Stomach (tissue), 4 donors: ENCODE measurements at regions not wholly inside any gene's neighbourhood (a gene's known extent, or its start where the extent isn't known, plus 50 kb on each side); places are given as distances from the start of the nearest gene placed in this dataset.

Source experiments
- EP300 ChIP-seq: sonication (generic); formaldehyde crosslinking; IDR thresholded peaks from one replicate; pipeline ENCODE4 v1.6.1; 2017; ENCODE audit warnings: antibody characterized with exemption
- POLR2A ChIP-seq, 4 donors: fragments of 450-650 bp; IDR thresholded peaks; one replicate each; pipeline ENCODE4 v1.6.1; 2016; ENCODE audit warnings: antibody characterized with exemption in 4 of 4, control low read depth in 2 of 4, mild to moderate bottlenecking in 1 of 4, moderate library complexity in 1 of 4
- POLR2AphosphoS5 ChIP-seq, 3 donors: sonication (generic); formaldehyde crosslinking; IDR thresholded peaks; one replicate each; pipeline ENCODE4 v1.6.1; 2016; ENCODE audit warnings: antibody characterized with exemption in 3 of 3
- TF ChIP-seq, protein P1 (sequence below), 7 experiments: fragments of 450-650 bp in 4 of 7; fragments of 200-600 bp in 3 of 7; sonication (generic) in 3 of 7; IDR thresholded peaks; one replicate each; pipeline ENCODE4 v1.5.1; 2016 to 2019; ENCODE audit warnings: antibody characterized with exemption in 7 of 7, control low read depth in 2 of 7, mild to moderate bottlenecking in 1 of 7

DNA sequence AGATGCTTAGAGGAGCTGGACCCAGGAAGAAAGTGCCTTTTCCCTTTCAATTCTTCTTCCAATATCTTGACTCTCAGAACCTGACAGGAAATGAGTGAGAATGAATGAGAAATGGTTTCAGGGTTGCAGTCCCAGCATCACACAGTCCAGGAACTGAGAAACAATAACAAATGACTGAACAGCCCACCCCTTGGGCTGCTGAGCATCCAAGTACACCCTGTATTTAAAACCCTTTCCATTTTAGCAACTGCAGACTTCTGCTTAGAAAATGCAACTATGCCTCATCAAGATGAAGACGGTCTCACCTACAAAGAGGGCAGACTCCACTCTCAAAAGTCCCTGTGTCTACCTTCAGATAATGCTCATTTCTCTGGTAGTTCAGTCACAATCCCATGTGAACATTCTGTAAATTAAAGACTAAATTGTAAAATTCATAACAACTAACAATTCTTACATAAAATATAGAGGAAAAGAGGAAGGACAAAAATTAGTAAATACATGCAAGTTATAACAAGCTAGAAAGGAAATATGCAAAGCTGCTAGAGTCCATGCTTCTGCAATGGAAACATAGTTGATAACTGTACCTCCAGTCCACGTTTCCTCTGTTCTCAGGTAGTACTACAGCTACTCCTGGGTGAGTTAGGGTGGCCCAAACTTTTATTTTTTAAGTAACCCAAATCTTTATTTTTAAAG is 316.5 kb downstream of the ICE1 start:
- TF ChIP-seq POLR2A (IDR thresholded peaks at IDR 0.05) (no peak), EP300 (no peak), POLR2AphosphoS5 (IDR thresholded peaks at IDR 0.05) (no peak)
- TF ChIP-seq, protein P1, sequence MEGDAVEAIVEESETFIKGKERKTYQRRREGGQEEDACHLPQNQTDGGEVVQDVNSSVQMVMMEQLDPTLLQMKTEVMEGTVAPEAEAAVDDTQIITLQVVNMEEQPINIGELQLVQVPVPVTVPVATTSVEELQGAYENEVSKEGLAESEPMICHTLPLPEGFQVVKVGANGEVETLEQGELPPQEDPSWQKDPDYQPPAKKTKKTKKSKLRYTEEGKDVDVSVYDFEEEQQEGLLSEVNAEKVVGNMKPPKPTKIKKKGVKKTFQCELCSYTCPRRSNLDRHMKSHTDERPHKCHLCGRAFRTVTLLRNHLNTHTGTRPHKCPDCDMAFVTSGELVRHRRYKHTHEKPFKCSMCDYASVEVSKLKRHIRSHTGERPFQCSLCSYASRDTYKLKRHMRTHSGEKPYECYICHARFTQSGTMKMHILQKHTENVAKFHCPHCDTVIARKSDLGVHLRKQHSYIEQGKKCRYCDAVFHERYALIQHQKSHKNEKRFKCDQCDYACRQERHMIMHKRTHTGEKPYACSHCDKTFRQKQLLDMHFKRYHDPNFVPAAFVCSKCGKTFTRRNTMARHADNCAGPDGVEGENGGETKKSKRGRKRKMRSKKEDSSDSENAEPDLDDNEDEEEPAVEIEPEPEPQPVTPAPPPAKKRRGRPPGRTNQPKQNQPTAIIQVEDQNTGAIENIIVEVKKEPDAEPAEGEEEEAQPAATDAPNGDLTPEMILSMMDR (IDR thresholded peaks at IDR 0.05): no peak
